ENCODE measurements at regions not wholly inside any gene's neighbourhood (a gene's known extent, or its start where the extent isn't known, plus 50 kb on each side); places are given as distances from the start of the nearest gene placed in this dataset.

GRCh38 chr6:4531406-4531805 is 244.8 kb upstream of the CDYL start:
- TF ChIP-seq EZH2 (IDR thresholded peaks at IDR 0.05; ENCODE audit: insufficient read depth, poor library complexity, severe bottlenecking): no peak
- no peak for TF ChIP-seq EZH2phosphoT487 (IDR thresholded peaks at IDR 0.05; ENCODE audit: insufficient read depth, low read depth)

Measured in GM23248 (cell line).